Fibroblast of skin of scalp (primary cell): ENCODE measurements at regions not wholly inside any gene's neighbourhood (a gene's known extent, or its start where the extent isn't known, plus 50 kb on each side); places are given as distances from the start of the nearest gene placed in this dataset.
"Not testable (repeated sequence)": the region's sequence is repeated elsewhere in the genome, so short reads cannot be mapped to it uniquely, and the experiment has no call there.

Experiments used
- DNase-seq: peaks from one replicate; pipeline ENCODE4 v3.0.0-alpha.2; 2013

GRCh38 chr2:43068631-43069517, 157.5 kb downstream of the ZFP36L2 start:
- no peak for DNase-seq

- no peak for DNase-seq
Measured at GRCh38 chr2:43068041-43068533, 158.3 kb downstream of the ZFP36L2 start.

GRCh38 chr2:43067254-43068040, 159.0 kb downstream of the ZFP36L2 start:
- DNase-seq, result no peak

GRCh38 chr2:43066541-43067253, 159.7 kb downstream of the ZFP36L2 start:
- not testable (repeated sequence) for DNase-seq

- no peak for DNase-seq
Measured at GRCh38 chr2:43065871-43066270, 160.5 kb downstream of the ZFP36L2 start.

GRCh38 chr2:43065036-43065435, 161.4 kb downstream of the ZFP36L2 start:
- no peak for DNase-seq

- not testable (repeated sequence) for DNase-seq
Measured at GRCh38 chr2:43063096-43063495, 163.3 kb downstream of the ZFP36L2 start.

- no peak for DNase-seq
Measured at GRCh38 chr2:43062058-43062457, 164.3 kb downstream of the ZFP36L2 start.

- DNase-seq, result no peak
Measured at GRCh38 chr2:43060390-43061016, 165.9 kb downstream of the ZFP36L2 start.

- peak; percentile 98 for DNase-seq
Measured at GRCh38 chr2:43059183-43059897, 167.1 kb downstream of the ZFP36L2 start.

GRCh38 chr2:43058726-43059110, 167.7 kb downstream of the ZFP36L2 start:
- no peak for DNase-seq

- no peak for DNase-seq
Measured at GRCh38 chr2:43057742-43058725, 168.4 kb downstream of the ZFP36L2 start.

GRCh38 chr2:43057026-43057741, 169.2 kb downstream of the ZFP36L2 start:
- DNase-seq, result peak; percentile 37

GRCh38 chr2:43055985-43056384, 170.4 kb downstream of the ZFP36L2 start:
- DNase-seq, result no peak

GRCh38 chr2:43055086-43055912, 171.1 kb downstream of the ZFP36L2 start:
- DNase-seq, result no peak

- DNase-seq, result no peak
Measured at GRCh38 chr2:43054367-43054766, 172.0 kb downstream of the ZFP36L2 start.

GRCh38 chr2:43052944-43053306, 173.5 kb downstream of the ZFP36L2 start:
- no peak for DNase-seq

GRCh38 chr2:43052204-43052943, 174.0 kb downstream of the ZFP36L2 start:
- no peak for DNase-seq
